Left ventricle myocardium inferior (tissue), 1 donor: ENCODE measurements at regions not wholly inside any gene's neighbourhood (a gene's known extent, or its start where the extent isn't known, plus 50 kb on each side); places are given as distances from the start of the nearest gene placed in this dataset.

ENCODE experiments used
- DNase-seq: peaks from one replicate; pipeline ENCODE4 v3.0.0-alpha.2; 2020
- H3K27ac ChIP-seq: fragments of 200-600 bp; replicated peaks from 2 replicates; pipeline ENCODE4 v1.8.0; 2021
- H3K27me3 ChIP-seq: fragments of 200-600 bp; 2 replicates; pipeline ENCODE4 v1.8.0; 2021; ENCODE audit warnings: low read depth
- H3K36me3 ChIP-seq: fragments of 200-600 bp; 2 replicates; pipeline ENCODE4 v1.8.0; 2021
- H3K4me1 ChIP-seq: fragments of 200-600 bp; 2 replicates; pipeline ENCODE4 v1.8.0; 2021
- H3K4me3 ChIP-seq: fragments of 200-600 bp; 2 replicates; pipeline ENCODE4 v1.8.0; 2021; ENCODE audit warnings: mild to moderate bottlenecking, moderate library complexity
- H3K9me3 ChIP-seq: fragments of 200-600 bp; replicated peaks from 2 replicates; pipeline ENCODE4 v1.8.0; 2021
- CTCF ChIP-seq: fragments of 200-600 bp; IDR thresholded peaks from 2 replicates; pipeline ENCODE4 v1.8.0; 2021; ENCODE audit warnings: antibody characterized with exemption, mild to moderate bottlenecking, borderline replicate concordance
- intact Hi-C: fragments of 100-400 bp; cut with micrococcal nuclease; formaldehyde crosslinking; loops from one replicate; pipeline ENCODE4 v1.11.0; 2022
- donor health status: DM: no; HTN: yes; CAD: no; lungs with severe emphysema.

- Histone ChIP-seq H3K27me3 (no peaks in the 10 kb centered on the region), H3K27ac (no peak overlapping the region), H3K4me3 (no peak overlapping the region), H3K36me3 (no peaks in the 10 kb centered on the region), H3K4me1 (no peaks in the 10 kb centered on the region), H3K9me3 (peaks cover 10% of the 10 kb centered on the region)
- intact Hi-C loops: no loop called here
- no peak for DNase-seq
- TF ChIP-seq CTCF: no peak
These were observed 97.9 kb upstream of the FAR2 start for GRCh38 chr12:29051221-29051620.

- intact Hi-C loops: no loop called here
- Histone ChIP-seq H3K4me3 (no peak overlapping the region), H3K27me3 (no peaks in the 10 kb centered on the region), H3K36me3 (no peaks in the 10 kb centered on the region), H3K27ac (no peak overlapping the region), H3K4me1 (no peaks in the 10 kb centered on the region), H3K9me3 (peaks cover 3% of the 10 kb centered on the region)
- DNase-seq: no peak
- TF ChIP-seq CTCF: no peak
These were observed 95.5 kb upstream of the FAR2 start for GRCh38 chr12:29053567-29053966.

GRCh38 chr12:29054858-29055663 is 94.0 kb upstream of the FAR2 start:
- peaks cover 3% of the 10 kb centered on the region for H3K9me3 ChIP-seq
- H3K4me1 ChIP-seq: no peaks in the 10 kb centered on the region
- intact Hi-C loops: no loop called here
- H3K36me3 ChIP-seq: no peaks in the 10 kb centered on the region
- H3K27me3 ChIP-seq: no peaks in the 10 kb centered on the region
- H3K4me3 ChIP-seq: no peak overlapping the region
- no peak for DNase-seq
- no peak for TF ChIP-seq CTCF
- no peak overlapping the region for H3K27ac ChIP-seq

- intact Hi-C loops: no loop called here
- Histone ChIP-seq H3K27ac (no peak overlapping the region), H3K36me3 (no peaks in the 10 kb centered on the region), H3K4me1 (no peaks in the 10 kb centered on the region), H3K27me3 (no peaks in the 10 kb centered on the region), H3K4me3 (no peak overlapping the region), H3K9me3 (no peaks in the 10 kb centered on the region)
- no peak for DNase-seq
- no peak for TF ChIP-seq CTCF
These were observed 83.0 kb upstream of the FAR2 start for GRCh38 chr12:29066011-29066588.

GRCh38 chr12:29067430-29067829 is 81.6 kb upstream of the FAR2 start:
- no peaks in the 10 kb centered on the region for H3K27me3 ChIP-seq
- no peaks in the 10 kb centered on the region for H3K9me3 ChIP-seq
- intact Hi-C loops: no loop called here
- H3K4me3 ChIP-seq: no peak overlapping the region
- no peaks in the 10 kb centered on the region for H3K36me3 ChIP-seq
- no peaks in the 10 kb centered on the region for H3K4me1 ChIP-seq
- H3K27ac ChIP-seq: no peak overlapping the region
- no peak for DNase-seq
- TF ChIP-seq CTCF: no peak
